ENCODE measurements at regions not wholly inside any gene's neighbourhood (a gene's known extent, or its start where the extent isn't known, plus 50 kb on each side); places are given as distances from the start of the nearest gene placed in this dataset.
"Not testable (repeated sequence)": the region's sequence is repeated elsewhere in the genome, so short reads cannot be mapped to it uniquely, and the experiment has no call there.

DNA sequence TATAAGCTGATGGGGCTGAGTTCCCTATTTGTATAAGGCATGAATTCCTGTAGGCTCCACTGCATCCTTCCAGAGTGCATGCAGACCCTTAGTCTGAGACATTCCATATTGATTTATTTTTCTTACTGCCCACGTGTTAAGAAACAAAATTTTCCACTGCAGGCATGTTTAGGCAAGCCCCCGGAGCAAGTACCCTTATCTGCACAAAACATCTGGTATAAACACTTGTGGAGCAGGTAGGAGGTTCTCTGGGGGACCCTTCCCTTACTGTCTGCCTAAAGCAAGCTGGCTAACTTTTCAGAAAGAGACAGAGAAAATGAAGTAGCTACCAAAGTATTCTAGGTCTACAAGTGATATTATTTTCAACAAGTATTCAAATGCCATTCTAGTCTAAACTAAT, 571.0 kb upstream of the TPTE start:
- DNase-seq = not testable (repeated sequence)

- DNase-seq = not testable (repeated sequence)
These were observed 562.6 kb upstream of the TPTE start for GRCh38 chr21:9958791-9959190.

DNA sequence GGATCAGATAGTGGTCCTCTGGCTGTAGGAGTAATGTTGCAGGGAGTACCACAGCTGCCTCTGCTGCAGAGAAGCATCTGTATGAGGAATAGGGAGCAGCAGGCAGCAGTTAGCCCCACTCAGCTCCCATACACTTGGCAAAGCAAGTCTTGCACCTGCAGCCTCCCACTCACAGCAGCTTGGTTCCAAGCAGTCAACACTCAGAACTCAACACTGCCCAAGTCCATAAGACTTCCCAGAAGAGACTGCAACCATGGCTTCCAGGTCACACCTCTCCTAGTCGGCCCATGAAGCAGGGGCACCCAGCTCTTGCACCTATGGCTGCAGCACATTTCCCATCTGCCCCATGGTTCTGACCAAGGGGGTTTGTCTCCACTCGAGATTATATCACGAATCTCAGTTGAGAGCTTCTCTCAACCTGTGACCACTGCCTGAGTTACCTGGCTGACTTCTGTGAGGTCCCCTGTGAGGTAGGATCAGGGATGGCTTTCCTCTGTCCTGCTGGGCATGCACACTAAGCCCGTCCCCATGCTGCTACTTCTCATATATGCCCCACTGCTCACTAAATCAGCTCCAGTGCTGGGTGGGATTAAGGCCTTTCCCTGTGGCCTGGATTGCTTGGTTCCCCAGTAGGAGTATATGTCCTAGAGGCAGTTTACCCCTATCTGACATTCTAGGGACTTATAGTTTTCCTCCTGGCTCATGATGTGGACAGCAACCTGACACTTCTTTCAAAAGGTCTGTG, 562.0 kb upstream of the TPTE start:
- DNase-seq = not testable (repeated sequence)

- not testable (repeated sequence) for DNase-seq
These were observed 552.0 kb upstream of the TPTE start for GRCh38 chr21:9969399-9969798.

DNA sequence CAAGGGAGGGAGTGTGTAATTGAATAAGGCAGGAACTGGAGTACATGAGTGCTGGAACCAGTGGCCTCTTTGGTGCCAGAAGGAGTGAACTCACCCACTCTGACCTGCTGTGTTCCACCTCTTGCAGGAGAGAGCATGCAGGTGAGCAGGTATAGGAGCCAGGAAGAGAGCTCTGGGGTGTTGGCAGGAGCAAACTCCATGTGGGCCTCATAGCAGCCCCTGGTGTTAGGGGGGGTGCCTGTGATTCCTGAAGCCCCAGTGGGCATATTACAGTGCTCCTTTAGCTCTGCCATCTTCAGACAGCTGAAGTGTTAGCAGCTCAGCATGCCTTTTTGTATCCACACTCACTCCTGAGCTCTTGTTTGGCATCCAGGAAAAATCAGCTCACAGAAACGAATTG, 549.4 kb upstream of the TPTE start:
- not testable (repeated sequence) for DNase-seq

GRCh38 chr21:9978371-9978770, 543.0 kb upstream of the TPTE start:
- not testable (repeated sequence) for DNase-seq

GRCh38 chr21:9997507-9997906, 523.9 kb upstream of the TPTE start:
- not testable (repeated sequence) for DNase-seq

DNA sequence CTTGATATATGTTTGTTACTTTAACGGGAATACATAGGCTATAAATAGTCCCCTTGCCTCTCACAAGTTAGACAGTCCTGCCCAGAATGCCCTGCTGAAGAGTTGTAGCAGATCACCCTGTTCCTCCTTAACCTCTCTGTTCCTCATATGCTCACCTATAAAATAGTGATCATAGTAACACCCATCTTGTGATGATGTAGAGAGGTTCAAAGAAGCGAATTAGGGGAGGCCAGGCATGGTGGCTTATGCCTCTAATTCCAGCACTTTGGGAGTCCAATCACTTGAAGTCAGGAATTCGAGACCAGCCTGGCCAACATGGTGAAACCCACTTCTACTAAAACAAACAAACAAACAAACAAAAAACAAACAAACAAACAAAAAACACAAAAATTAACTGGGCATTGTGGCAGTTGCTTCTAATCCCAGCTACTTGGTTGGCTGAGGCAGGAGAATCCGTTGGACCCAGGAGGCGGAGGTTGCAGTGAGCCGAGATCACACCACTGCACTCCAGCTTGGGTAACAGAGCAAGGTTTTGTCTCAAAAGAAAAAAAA, 518.5 kb upstream of the TPTE start:
- DNase-seq = not testable (repeated sequence)

DNA sequence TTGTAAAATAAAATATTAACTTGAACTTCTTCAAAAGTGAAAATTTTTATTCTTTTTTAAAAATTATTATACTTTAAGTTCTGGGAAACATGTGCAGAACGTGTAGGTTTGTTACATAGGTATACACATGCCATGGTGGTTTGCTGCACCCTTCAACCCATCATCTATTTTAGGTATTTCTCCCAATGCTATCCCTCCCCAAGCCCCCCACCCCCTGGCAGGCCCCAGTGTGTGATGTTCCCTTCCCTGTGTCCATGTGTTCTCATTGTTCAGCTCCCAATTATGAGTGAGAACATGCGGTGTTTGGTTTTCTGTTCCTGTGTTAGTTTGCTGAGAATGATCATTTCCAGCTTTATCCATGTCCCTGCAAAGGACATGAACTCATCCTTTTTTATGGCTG, 515.6 kb upstream of the TPTE start:
- DNase-seq = not testable (repeated sequence)

DNA sequence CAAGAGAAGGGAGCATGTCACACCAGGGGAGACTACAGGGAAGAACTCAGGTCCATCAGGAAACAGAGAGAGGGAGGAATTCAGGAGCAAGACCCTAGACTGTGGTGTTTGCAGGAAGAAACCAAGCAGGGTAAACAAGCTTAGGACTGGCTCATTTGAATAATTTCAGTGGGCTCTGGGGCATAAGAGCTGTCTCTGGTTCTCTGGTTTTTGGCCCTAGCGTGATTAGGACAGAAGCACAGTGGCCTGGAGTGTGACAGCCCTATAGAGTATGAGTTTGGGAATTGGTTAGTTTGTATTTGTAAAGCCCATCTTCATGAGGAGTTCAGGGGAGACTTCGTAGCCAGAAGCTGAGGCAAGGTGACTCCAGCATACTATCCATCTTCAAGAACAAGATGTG, 504.4 kb upstream of the TPTE start:
- DNase-seq = not testable (repeated sequence)

- not testable (repeated sequence) for DNase-seq
These were observed 503.6 kb upstream of the TPTE start for GRCh38 chr21:10017757-10018156.

GRCh38 chr21:10021462-10021861, 499.9 kb upstream of the TPTE start:
- not testable (repeated sequence) for DNase-seq

- not testable (repeated sequence) for DNase-seq
These were observed 498.6 kb upstream of the TPTE start for GRCh38 chr21:10022745-10023144.
